ENCODE measurements at regions not wholly inside any gene's neighbourhood (a gene's known extent, or its start where the extent isn't known, plus 50 kb on each side); places are given as distances from the start of the nearest gene placed in this dataset. TPM values are rescaled to one million over a fixed set of nuclear protein-coding genes. Genes with fewer than 3 reads are reported as not detected.

DNA sequence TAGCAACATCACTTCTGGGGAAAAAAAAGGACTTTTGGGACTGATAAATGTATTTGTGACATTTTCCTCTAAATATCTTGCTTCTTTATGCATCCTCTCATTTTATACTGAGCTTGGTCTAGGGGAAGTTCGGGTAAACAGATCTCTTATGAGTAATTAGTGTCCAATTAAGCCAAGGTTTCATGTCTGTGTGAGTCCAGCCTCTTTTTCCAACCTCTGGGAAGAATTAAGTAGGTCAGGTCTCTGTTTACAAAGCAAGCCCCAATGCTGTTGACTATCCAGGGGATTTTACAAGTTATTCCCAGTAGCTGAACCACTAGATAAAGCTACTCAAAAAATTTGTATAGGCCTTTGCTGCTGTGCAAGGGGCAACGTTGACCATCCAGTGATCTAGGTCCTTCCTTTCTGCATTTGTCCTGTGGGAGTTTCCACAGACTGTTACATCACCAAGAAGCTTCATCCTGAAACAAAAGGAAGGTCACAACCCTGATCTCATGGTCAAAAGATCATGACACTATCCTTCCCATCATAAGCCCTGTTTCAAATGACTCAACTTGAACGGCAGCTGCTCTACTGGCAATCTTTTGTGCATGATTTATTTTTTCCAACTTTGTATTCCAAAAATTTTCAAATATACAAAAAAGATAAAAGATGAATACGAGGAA is 74.3 kb downstream of the ETS2 start:
- H3K4me3 ChIP-seq (ENCODE audit: low read length), result no peak overlapping the region
- H2AK5ac ChIP-seq (ENCODE audit: low read length), result no peak overlapping the region
- no peak overlapping the region for H3K4ac ChIP-seq (ENCODE audit: low read depth, low read length)
- no peak overlapping the region for H3K9ac ChIP-seq (ENCODE audit: low read length)
- H2BK5ac ChIP-seq (ENCODE audit: low read length), result no peak overlapping the region
- H3K36me3 ChIP-seq (ENCODE audit: control insufficient read depth, insufficient read depth, low read length), result no peaks in the 10 kb centered on the region
- no peak overlapping the region for H2BK15ac ChIP-seq (replicated peaks; ENCODE audit: low read depth)
- H3K18ac ChIP-seq (ENCODE audit: low read length), result no peak overlapping the region
- H4K8ac ChIP-seq (ENCODE audit: low read depth, low read length), result no peak overlapping the region
- no CpG with 5 or more reads among the region's 4 CpGs for WGBS (ENCODE audit: extremely low coverage, insufficient coverage, low lambda C conversion rate)
- H3K4me2 ChIP-seq (ENCODE audit: low read length), result no peak overlapping the region
- H3K4me1 ChIP-seq (ENCODE audit: control insufficient read depth, low read depth, low read length), result no peaks in the 10 kb centered on the region
- H3K23ac ChIP-seq (ENCODE audit: low read length), result no peak overlapping the region
- no peak for DNase-seq
- no peak overlapping the region for H3K27ac ChIP-seq (ENCODE audit: low read depth, low read length)
- H3K79me2 ChIP-seq (ENCODE audit: control insufficient read depth, insufficient read depth, low read length), result no peaks in the 10 kb centered on the region
- no peaks in the 10 kb centered on the region for H3K79me1 ChIP-seq (ENCODE audit: low read length)
- no peak overlapping the region for H3K56ac ChIP-seq (ENCODE audit: low read length)
- H3K27me3 ChIP-seq (ENCODE audit: insufficient read depth, low read length, poor library complexity), result no peaks in the 10 kb centered on the region
- H2BK120ac ChIP-seq (ENCODE audit: low read depth, low read length), result no peak overlapping the region
- no peak overlapping the region for H4K5ac ChIP-seq (ENCODE audit: low read length)

DNA sequence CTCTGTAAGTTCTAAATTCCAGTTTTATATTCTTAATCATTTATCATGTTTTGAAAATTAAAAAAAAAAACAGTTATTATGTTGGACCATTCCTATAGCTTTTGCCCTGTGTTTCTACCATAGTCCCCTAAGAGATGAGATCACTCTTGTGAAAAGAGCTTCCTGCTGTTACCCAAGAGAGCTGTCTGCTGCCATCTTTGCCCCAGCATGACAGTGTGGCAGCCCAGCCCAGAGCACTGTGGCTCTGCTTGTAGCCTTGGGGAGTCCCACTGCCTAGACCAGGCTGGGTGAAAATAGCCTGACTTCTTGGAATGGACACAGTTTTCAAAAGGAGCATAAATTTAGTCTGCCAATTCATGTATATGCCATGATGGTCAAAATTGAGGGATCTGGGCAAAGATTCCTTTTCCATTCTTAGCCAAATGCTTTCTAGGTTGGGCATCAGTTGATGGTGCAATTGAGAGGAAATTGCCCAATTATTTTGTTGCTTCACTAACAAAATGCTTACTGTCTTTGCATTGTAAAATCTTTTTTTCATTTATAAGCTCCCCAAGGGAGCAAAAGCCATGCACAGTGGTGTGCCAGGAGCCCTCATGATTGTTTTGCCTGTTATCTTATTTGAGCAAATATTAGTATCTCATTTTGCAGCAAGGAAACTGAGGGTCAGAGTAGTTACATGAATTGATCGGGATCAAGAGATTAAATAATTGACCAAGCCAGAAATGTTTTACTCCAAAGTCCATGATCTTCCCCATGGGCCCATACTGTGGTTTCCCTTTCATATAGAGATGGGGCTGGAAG is 72.8 kb downstream of the ETS2 start:
- H3K4me2 ChIP-seq (ENCODE audit: low read length), result no peak overlapping the region
- H2BK15ac ChIP-seq (replicated peaks; ENCODE audit: low read depth), result no peak overlapping the region
- no peak overlapping the region for H2BK120ac ChIP-seq (ENCODE audit: low read depth, low read length)
- no CpG with 5 or more reads among the region's 1 CpG for WGBS (ENCODE audit: extremely low coverage, insufficient coverage, low lambda C conversion rate)
- H3K27ac ChIP-seq (ENCODE audit: low read depth, low read length), result no peak overlapping the region
- no peaks in the 10 kb centered on the region for H3K79me2 ChIP-seq (ENCODE audit: control insufficient read depth, insufficient read depth, low read length)
- H3K18ac ChIP-seq (ENCODE audit: low read length), result no peak overlapping the region
- no peak overlapping the region for H3K9ac ChIP-seq (ENCODE audit: low read length)
- H3K36me3 ChIP-seq (ENCODE audit: control insufficient read depth, insufficient read depth, low read length), result no peaks in the 10 kb centered on the region
- no peak overlapping the region for H4K8ac ChIP-seq (ENCODE audit: low read depth, low read length)
- H2AK5ac ChIP-seq (ENCODE audit: low read length), result no peak overlapping the region
- H4K5ac ChIP-seq (ENCODE audit: low read length), result no peak overlapping the region
- no peak overlapping the region for H3K4ac ChIP-seq (ENCODE audit: low read depth, low read length)
- no peak overlapping the region for H3K56ac ChIP-seq (ENCODE audit: low read length)
- no peak for DNase-seq
- no peaks in the 10 kb centered on the region for H3K4me1 ChIP-seq (ENCODE audit: control insufficient read depth, low read depth, low read length)
- no peak overlapping the region for H2BK5ac ChIP-seq (ENCODE audit: low read length)
- no peaks in the 10 kb centered on the region for H3K27me3 ChIP-seq (ENCODE audit: insufficient read depth, low read length, poor library complexity)
- H3K79me1 ChIP-seq (ENCODE audit: low read length), result no peaks in the 10 kb centered on the region
- no peak overlapping the region for H3K23ac ChIP-seq (ENCODE audit: low read length)
- no peak overlapping the region for H3K4me3 ChIP-seq (ENCODE audit: low read length)

DNA sequence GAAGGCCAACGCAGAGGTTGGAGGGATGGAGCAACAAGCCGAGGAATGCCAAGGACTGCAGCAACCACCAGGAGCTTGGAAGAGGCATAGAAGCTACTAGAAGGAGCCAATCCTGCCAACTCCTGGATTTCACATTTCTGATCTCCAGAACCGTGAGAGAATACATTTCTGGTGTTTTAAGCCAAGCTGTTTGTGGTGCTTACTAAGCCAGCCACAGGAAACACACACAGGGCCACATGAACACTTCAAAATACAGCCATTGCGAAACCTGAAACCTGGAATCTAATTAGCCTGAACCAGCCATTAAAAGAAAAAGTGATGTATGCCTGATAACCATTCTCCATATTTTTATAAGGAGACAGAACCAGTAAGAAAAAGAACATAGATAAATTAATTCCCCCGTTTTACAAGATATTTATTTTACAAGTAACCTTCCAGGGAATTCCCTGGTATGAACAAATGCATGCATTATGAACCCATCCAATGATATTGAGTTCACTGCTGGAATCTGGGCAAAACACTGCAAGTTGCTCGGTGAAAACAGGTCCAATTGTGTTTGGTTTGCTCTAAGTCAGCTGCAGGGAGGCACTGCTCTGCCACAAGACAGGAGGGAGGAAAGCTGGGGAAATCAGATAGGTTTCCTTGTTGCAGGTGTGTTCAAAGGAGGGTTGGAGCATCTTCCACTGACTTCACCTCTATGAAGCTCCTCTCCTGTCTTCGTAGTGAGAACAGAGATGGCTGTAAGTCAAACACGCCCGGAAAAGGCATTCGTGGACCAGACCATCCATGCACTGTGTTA is 70.2 kb downstream of the ETS2 start:
- Histone ChIP-seq H3K56ac (ENCODE audit: low read length) (no peak overlapping the region), H3K27me3 (ENCODE audit: insufficient read depth, low read length, poor library complexity) (no peaks in the 10 kb centered on the region), H3K4me1 (ENCODE audit: control insufficient read depth, low read depth, low read length) (no peaks in the 10 kb centered on the region), H3K79me1 (ENCODE audit: low read length) (no peaks in the 10 kb centered on the region), H3K27ac (ENCODE audit: low read depth, low read length) (no peak overlapping the region), H4K8ac (ENCODE audit: low read depth, low read length) (no peak overlapping the region), H4K5ac (ENCODE audit: low read length) (no peak overlapping the region), H3K79me2 (ENCODE audit: control insufficient read depth, insufficient read depth, low read length) (no peaks in the 10 kb centered on the region), H3K9ac (ENCODE audit: low read length) (no peak overlapping the region), H3K4me2 (ENCODE audit: low read length) (no peak overlapping the region), H3K36me3 (ENCODE audit: control insufficient read depth, insufficient read depth, low read length) (no peaks in the 10 kb centered on the region), H3K18ac (ENCODE audit: low read length) (no peak overlapping the region), H2BK15ac (replicated peaks; ENCODE audit: low read depth) (no peak overlapping the region), H2BK5ac (ENCODE audit: low read length) (no peak overlapping the region), H3K4me3 (ENCODE audit: low read length) (no peak overlapping the region), H3K23ac (ENCODE audit: low read length) (no peak overlapping the region), H2AK5ac (ENCODE audit: low read length) (no peak overlapping the region), H2BK120ac (ENCODE audit: low read depth, low read length) (no peak overlapping the region), H3K4ac (ENCODE audit: low read depth, low read length) (no peak overlapping the region)
- DNase-seq, result no peak
- no CpG with 5 or more reads among the region's 10 CpGs for WGBS (ENCODE audit: extremely low coverage, insufficient coverage, low lambda C conversion rate)

Small RNA genes lying in the stretch of these regions (small RNA-seq; reads per million reads assigned to genes)
- not detected for gene RF00091 (ENCODE audit: insufficient read depth)
